Kidney (tissue), 13 donors: ENCODE measurements at regions not wholly inside any gene's neighbourhood (a gene's known extent, or its start where the extent isn't known, plus 50 kb on each side); places are given as distances from the start of the nearest gene placed in this dataset.
A peak's percentile ranks its signal among the peaks of the same experiment; 100 is the strongest.

Source experiments
- DNase-seq, 5 donors: peaks; one replicate each; pipeline ENCODE4 v3.0.0-alpha.2; 2013 to 2020
- FAIRE-seq: peaks from 2 replicates; lab custom pipeline; 2012; peaks lifted over from hg19 to GRCh38; lab: Jason Lieb, UNC
- H3K27ac ChIP-seq, 2 donors: one replicate each; pipeline ENCODE4 v1.7.0; 2013; ENCODE audit warnings: low read depth in 2 of 2, low read length in 2 of 2, inconsistent platforms in 1 of 2
- H3K27me3 ChIP-seq: one replicate; pipeline ENCODE4 v1.7.1; 2013; ENCODE audit warnings: low read length, inconsistent platforms; ENCODE audit not compliant: control insufficient read depth, insufficient read depth
- H3K36me3 ChIP-seq, 3 donors: one replicate each; pipeline versions ENCODE4 v1.7.0 to v1.7.1; 2013; ENCODE audit warnings: low read length in 3 of 3, control low read depth in 1 of 3, inconsistent platforms in 1 of 3; ENCODE audit not compliant: insufficient read depth in 3 of 3, control insufficient read depth in 2 of 3
- H3K4me1 ChIP-seq, 3 donors: one replicate each; pipeline versions ENCODE4 v1.7.0 to v1.7.1; 2013; ENCODE audit warnings: low read length in 3 of 3, inconsistent platforms in 1 of 3, low read depth in 1 of 3; ENCODE audit not compliant: control insufficient read depth in 2 of 3, insufficient read depth in 2 of 3
- H3K4me3 ChIP-seq, 3 donors: one replicate each; pipeline versions ENCODE4 v1.7.0 to v1.8.1; 2013; ENCODE audit warnings: low read length in 3 of 3, control low read depth in 1 of 3, inconsistent platforms in 1 of 3
- H3K9ac ChIP-seq, 3 donors: one replicate each; pipeline versions ENCODE4 v1.7.0 to v1.7.1; 2013; ENCODE audit warnings: low read length in 3 of 3, control low read depth in 1 of 3, inconsistent platforms in 1 of 3
- H3K9me3 ChIP-seq, 3 donors: one replicate each; pipeline versions ENCODE4 v1.7.0 to v1.7.1; 2013; ENCODE audit warnings: low read length in 3 of 3, control low read depth in 1 of 3, inconsistent platforms in 1 of 3; ENCODE audit not compliant: control insufficient read depth in 2 of 3, insufficient read depth in 1 of 3
- intact Hi-C: fragments of 100-400 bp; cut with DNase I; formaldehyde crosslinking; loops from one replicate; pipeline ENCODE4 v1.11.1; 2022
- TF ChIP-seq, protein P1 (sequence below): IDR thresholded peaks from 3 replicates; pipeline ENCODE4 v1.5.1; 2012; ENCODE audit warnings: mild to moderate bottlenecking, moderate library complexity, borderline replicate concordance; ENCODE audit not compliant: insufficient read depth; ENCODE audit errors: extremely low read depth
- donor health status: control.
- donor health status: control.
- donor health status: control.
- donor health status: control.
- donor health status: control.
- donor health status: DM: yes; HTN: yes; CAD: no.
- donor health status: Normal renal cell carcinoma (clear cell type).

DNA sequence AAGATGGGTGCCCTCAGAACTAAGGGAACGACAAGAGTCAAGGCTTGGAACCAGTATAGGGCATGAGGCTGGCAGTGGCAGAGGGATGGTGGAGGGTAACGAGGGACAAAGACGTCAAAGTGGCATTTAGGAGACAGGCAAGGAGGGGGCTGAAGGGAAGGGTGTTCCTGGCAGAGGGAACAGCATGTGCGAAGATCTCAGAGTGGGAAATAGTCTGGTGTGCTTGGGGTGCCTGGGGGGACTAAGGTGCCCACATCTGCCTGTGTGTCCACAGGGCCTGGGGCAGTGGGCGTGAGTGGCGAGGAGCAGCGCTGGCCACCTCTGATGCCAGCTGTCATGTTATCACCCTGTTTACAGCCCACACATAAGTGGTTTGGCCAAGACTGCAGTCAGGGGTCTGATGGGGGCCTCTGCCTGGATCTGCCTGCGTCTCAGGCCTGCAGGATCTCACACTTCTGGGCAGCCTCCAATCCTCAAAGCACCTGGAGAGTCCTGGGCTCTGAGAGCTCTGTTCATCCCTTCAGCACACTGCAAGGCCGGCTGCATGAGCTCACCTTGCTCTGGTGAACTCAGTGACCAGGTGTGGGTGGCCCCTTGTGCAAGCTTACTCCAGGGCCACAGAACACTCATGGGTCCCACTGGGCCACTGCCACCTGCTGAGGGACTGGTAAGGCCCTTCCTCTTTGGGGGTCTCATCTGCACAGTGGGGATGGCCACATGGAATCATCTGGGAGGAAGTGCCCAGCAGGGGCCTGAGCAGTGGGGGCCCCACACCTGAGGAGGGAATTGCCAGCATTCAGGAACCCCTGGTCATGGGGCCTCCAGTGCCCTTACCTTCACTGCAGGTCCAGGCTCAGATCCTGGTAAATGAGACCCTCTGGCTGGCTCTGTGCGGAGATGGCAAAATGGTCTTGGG, 89.7 kb upstream of the SHISAL1 start:
- no peaks in the 10 kb centered on the region for H3K27me3 ChIP-seq
- intact Hi-C loops: no loop called here
- no peak for FAIRE-seq
- TF ChIP-seq, protein P1, sequence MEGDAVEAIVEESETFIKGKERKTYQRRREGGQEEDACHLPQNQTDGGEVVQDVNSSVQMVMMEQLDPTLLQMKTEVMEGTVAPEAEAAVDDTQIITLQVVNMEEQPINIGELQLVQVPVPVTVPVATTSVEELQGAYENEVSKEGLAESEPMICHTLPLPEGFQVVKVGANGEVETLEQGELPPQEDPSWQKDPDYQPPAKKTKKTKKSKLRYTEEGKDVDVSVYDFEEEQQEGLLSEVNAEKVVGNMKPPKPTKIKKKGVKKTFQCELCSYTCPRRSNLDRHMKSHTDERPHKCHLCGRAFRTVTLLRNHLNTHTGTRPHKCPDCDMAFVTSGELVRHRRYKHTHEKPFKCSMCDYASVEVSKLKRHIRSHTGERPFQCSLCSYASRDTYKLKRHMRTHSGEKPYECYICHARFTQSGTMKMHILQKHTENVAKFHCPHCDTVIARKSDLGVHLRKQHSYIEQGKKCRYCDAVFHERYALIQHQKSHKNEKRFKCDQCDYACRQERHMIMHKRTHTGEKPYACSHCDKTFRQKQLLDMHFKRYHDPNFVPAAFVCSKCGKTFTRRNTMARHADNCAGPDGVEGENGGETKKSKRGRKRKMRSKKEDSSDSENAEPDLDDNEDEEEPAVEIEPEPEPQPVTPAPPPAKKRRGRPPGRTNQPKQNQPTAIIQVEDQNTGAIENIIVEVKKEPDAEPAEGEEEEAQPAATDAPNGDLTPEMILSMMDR: no peak
- no peak overlapping the region for H3K27ac ChIP-seq
- peak in 3 of 5 donors; percentile 2 to 35 (median 24) for DNase-seq
- H3K4me1 ChIP-seq: no peaks in the 10 kb centered on the region
- H3K4me3 ChIP-seq: no peak overlapping the region
- no peaks in the 10 kb centered on the region for H3K36me3 ChIP-seq
- no peaks in the 10 kb centered on the region for H3K9me3 ChIP-seq
- H3K9ac ChIP-seq: no peak overlapping the region

DNA sequence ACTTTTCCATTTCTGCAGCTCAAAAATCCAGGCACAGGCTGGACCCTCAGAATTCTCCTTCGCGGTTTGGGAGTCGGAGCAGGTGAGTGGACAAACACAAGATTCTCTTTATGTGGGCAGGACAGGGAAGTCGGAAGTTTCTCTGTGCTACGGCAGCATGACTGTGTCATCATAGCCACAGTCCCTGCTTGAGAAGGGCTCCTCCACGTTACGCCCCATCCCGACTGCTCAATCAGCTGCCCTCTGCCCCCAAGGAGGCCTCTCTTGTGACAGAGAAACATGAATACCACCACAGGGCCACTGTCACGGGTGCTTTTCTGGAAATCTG, 89.0 kb upstream of the SHISAL1 start:
- TF ChIP-seq, protein P1: no peak
- DNase-seq: peak in 3 of 5 donors; percentile 7 to 23 (median 20)
- intact Hi-C loops: no loop called here
- no peak for FAIRE-seq
- Histone ChIP-seq H3K4me3 (no peak overlapping the region), H3K4me1 (no peaks in the 10 kb centered on the region), H3K27me3 (no peaks in the 10 kb centered on the region), H3K36me3 (no peaks in the 10 kb centered on the region), H3K9me3 (no peaks in the 10 kb centered on the region), H3K27ac (no peak overlapping the region), H3K9ac (no peak overlapping the region)

DNA sequence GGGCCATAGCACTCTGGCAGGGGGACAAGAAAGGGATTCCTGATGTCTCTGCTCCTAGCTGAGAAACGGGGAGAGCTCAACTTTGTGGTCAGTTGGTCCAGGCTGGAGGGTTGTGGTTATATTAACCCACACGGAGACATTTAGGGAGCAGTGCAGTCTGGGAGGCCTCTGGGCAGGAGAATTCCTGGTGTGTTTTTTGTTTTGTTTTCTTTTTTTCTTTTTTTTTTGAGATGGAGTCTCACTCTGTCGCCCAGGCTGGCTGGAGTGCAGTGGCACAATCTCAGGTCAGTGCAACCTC, 88.0 kb upstream of the SHISAL1 start:
- DNase-seq (no peak), FAIRE-seq (no peak)
- TF ChIP-seq, protein P1: no peak
- intact Hi-C loops: no loop called here
- no peaks in the 10 kb centered on the region for H3K36me3 ChIP-seq
- H3K4me3 ChIP-seq: no peak overlapping the region
- no peak overlapping the region for H3K9ac ChIP-seq
- H3K9me3 ChIP-seq: no peaks in the 10 kb centered on the region
- no peaks in the 10 kb centered on the region for H3K4me1 ChIP-seq
- H3K27ac ChIP-seq: no peak overlapping the region
- no peaks in the 10 kb centered on the region for H3K27me3 ChIP-seq
